HS-27A (cell line): ENCODE measurements at regions not wholly inside any gene's neighbourhood (a gene's known extent, or its start where the extent isn't known, plus 50 kb on each side); places are given as distances from the start of the nearest gene placed in this dataset.

ENCODE experiments used
- DNase-seq: peaks from one replicate; pipeline ENCODE4 v3.0.0-alpha.2; 2012; ENCODE audit warnings: low read depth, missing footprints

DNA sequence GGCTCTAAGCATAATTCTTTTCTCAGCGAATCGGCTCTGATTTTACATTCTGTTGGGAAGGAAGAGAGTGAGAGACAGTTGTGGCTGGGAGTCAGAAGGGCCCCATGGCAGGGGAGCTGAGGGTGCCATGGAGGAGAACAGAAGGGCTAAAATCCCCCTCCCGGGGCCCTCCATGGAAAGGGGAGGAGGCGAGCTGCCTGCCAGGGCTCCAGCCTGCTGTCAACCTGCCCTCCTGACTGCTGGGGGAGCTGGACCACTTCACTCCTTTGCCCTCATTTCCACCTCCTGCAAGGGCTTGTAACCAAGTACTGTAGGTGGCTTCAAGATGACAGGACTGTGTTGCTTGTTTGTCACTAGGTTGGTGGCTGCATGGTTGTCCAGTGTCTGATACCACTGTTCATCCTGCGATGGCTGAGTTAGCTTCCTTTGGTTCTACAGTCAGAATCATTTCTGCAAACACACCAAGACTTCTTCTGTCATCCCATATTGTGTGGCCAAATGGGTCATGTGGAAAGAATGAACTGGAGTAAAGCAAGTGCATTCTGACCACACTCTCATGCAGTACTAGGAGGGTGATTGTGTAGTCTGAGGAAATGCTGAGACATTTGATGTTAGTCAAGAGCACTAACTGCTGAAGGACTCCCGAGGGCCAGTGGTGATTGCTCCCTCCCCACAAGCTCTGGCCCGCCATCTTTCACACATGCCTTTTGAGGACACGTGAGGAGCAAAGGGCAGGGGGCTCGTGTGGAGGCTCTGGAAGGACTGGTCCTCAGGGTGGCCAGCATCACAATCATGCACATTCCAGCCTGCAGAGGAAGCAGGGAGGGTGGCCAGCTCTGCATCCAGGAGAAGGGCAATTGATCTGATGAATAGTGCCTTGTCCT, 307.2 kb downstream of the GADD45G start:
- DNase-seq, result no peak

DNA sequence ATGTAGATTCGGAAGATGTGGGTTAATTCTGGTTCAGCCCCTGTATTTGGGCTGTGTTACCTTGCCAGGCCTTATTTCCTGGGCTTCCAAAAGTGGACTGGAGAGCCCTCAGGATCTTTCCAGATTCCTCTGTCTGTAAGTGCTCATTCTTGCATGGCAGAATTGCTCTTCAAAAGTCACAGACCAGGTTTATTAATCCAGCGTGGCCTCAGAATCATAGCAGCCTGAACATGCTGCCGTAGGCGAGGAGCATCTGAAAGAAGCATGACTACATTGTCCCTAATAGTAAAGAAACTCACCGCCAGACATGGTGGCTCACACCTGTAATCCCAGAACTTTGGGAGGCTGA, 307.8 kb downstream of the GADD45G start:
- no peak for DNase-seq

DNA sequence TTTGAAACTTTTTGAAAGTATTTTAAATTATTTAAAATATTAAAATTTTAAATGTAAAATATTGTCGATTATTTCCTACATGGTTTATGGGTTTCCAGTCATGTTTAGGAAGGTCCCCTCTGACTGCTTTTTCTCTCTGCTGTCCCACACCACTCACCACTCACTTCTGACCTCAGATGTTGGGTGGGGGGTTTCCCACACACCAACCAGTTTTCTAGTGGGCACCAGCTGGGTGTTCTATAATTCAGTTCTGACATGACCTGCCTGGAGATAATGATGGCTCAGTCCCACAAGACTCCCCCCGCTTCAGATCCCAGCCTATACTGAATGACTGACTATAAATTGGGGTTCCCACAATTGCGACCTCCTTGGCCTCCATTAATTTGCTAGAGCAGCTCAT, 310.4 kb downstream of the GADD45G start:
- no peak for DNase-seq

DNA sequence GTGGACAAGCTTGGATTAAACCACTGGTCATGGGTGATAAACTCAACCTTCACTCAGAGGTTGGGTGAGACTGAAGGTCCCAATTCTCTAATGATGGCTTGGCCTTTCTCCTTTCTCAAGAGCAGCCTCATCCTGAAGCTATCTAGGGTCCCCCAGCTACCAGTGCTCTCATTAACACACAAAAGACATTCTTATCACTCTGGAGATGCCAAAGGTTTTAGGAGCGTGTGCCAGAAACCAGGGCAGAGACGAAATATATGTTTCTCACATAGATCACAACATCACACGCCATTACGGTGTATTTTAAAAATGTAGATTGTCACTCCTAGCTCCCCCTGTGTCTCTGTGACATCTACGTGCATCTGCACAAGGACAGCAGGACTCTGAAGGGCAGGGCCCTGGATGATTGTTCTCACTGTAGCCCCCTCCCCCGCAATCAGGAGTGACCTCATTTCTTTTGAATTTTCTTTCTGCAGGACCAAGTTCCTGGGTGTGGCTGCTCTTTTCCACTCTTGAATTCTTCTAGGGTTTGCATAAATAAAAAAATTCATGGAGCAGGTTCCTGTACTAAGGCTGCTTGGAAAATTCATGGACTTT, 311.3 kb downstream of the GADD45G start:
- DNase-seq, result no peak

DNA sequence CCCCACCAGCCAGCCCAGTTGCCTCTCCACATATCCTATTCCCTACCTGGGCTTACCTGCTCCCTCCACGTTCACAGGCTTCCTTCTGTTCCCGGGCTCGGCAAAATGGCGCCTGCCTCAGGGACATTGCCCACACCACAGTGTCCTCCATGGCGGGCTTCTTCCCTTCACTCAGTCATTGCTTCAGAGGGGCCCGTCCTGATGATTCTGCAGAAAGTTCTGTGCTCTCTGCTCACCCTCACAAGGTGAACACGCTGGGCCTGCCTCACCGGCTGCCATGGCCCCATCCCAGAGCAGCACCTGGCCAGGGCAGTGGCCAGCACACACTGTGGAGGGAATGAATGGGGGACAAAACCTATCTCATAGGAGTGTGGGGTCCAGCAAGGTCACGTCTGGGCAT, 313.0 kb downstream of the GADD45G start:
- no peak for DNase-seq

DNA sequence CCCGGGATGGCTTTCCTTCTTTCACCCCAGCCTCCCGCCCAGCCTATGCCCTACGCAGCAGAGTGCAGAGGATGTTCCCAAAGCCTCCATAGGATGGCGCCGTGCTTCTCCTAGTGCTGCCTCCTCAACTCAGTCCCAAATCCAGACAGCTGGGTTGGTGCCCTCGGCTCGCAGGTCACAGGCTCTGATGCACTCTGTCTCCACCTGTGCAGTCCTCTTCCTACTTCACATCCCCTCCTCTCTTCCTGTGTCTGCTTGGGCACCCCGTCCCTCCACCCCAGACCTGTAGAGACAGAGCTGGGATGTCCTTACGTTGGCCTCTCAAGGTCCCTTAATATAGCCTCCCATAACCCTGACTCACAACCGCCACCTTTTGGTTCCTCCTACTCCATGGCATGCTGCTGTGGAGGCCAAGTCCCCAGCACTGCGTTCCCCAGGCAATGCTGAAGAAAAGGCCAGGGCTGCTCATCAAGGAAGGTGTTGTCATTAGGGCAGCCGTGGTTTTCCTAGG, 314.4 kb downstream of the GADD45G start:
- no peak for DNase-seq

DNA sequence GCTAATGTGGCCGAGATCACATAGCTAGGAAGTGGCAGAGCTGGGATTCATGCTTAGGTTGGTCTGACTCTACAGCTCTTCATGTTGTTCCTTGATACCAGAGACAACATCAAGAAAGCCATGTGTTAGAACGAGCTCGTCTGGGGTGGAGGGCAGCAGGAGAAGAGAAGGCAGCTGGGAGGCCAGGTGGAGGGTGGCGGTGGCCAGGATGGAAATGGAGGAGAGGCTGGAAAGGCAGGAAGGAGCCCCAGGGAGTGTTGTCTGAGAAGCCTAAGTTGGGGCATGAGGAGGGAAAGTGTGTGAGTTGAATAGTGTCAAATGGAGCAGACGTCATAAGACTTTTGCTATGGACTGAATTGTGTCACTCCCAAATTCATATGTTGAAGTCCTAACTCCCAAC, 315.3 kb downstream of the GADD45G start:
- DNase-seq, result no peak

DNA sequence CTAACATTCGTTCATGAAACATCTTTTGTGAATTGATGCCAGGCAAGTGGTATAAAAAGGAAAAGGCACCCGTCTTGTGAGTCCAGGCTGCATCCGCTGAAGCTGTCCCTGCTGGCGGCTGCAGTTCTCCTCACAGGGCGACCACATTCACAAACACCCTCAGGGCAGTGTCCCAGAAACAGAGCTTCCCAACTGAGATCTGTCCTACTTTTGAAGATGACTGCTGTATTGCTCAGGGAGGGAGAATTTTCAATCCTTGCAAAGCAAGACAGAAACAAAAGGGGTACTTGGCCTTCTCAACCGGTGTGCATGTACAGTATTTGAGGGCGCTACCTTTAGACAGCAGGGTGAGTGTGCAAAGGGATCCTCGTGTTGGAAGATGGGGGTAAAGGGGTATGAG, 316.1 kb downstream of the GADD45G start:
- DNase-seq, result no peak

DNA sequence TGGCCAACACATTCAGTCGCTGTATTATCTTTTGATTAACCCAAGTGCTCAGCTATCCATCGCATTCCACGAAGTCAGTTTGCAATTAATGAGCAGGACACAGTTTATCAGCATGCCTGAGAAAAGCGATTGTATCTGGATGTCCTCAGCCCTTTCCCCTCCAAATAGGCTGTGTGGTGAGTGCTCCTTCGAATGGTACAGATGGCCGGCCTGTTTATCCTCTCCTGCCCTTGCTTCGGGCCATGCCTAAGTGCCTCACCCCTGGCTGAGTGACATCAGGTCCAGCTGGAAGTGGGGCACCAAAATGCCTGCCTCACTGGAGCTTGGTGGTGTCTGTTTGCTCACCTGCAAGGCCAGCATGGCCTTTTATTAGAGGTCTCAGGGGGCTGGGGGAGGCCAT, 317.3 kb downstream of the GADD45G start:
- DNase-seq, result no peak

DNA sequence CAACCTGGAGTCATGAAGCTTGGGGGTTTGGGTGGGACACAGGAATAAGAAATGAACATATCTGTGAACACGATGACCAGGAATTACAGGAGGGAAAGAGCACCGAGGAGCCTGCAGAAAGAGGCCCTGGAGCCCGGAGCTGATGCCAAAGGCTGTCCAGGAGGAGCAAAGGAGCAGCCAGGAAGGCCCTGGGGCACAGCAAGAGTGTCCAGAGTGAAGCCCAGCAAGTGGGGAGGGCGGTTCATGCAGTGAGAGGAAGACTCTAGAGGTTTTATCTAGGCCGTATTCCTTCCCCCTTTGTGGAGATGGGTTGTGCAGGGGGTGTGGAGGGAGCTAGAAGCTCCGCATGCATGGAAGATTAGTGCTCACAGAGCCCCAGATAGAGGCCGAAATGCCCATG, 318.4 kb downstream of the GADD45G start:
- DNase-seq, result no peak

DNA sequence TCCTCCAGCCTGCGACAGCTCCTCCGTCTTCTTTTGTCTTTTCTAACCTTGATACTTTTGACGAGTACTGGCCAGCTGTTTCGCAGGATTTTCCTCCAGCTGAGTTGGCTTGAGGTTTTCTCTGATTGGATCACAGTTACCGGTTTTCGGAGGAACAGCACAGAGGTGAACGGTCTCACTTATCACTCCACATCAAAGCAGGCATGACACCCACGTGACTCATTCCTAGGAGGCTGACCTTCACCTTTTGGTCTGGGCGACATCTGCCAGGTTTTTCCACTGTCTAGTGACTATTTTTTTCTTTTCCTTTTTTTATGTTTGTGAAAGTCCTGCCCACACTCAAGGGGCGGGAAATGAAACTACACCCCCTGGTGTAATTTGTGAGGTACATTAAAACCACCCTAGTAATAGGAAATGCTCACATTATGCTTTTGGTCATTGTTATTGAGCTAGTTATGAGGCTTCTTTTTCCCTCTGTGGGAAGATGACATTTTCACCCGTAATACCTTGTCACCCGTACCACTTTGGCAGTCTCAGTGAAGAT, 319.2 kb downstream of the GADD45G start:
- no peak for DNase-seq

DNA sequence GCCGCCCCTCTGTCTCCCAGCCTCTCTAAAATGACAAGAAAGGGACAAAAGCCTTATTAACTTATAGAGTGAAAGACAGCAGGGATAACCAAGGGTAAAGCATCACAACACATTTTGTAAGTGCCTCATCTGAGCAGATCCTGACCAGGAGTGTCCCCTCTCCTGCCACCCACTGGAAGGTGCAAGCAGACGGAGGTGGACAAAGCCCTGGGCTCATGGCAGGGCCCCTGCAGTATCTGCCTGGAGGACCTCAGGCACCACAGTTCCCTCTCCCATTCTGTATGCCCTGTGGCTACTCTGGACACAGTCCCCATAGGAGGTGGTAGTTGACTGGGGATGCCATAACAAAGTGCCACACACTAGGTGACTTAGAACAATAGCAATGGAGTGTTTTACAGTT, 319.8 kb downstream of the GADD45G start:
- DNase-seq, result no peak

DNA sequence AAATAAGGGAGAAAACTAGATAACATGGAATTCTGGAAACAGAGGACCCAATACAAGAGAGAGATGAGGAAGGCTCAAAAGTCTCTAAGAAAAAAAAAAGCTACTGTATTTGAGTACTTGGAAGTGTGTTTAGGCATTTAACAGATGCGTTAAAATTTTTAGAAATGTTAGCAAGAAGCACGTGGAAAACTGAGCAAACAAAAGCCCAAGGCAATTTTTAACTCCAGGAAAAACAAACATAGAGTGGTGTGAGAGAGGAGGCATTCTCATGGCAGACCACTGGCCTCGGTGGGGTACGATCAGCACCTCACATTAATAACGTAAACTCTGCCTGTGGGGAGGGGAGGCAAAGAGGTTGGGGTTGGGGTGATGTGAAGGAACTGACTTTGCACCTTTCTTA, 321.4 kb downstream of the GADD45G start:
- DNase-seq, result no peak

DNA sequence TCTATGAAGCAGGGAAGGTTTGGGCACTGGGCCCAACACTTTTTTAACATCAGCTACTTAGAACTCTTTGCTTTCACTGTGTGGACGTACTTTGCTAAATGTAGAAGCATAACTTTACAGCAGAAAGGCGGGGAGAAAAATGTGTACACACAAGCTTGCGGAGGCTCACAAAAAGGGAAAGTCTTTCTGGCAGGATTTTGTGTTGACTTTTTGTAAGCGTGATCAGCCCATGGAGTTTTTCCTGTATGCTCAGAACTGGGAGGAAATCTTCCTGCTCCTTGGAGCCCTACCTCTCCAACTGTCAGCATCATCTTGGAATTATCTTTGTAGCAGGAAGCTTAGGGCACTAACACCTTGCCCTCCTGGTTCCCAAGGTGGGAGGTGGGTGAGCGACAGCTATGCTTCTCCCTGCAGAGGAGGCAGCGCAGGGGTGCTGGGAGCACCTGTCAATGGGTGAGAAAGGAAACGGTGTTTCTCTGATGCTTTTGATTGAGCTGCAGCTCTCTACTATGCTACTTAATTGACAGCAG, 321.9 kb downstream of the GADD45G start:
- no peak for DNase-seq

DNA sequence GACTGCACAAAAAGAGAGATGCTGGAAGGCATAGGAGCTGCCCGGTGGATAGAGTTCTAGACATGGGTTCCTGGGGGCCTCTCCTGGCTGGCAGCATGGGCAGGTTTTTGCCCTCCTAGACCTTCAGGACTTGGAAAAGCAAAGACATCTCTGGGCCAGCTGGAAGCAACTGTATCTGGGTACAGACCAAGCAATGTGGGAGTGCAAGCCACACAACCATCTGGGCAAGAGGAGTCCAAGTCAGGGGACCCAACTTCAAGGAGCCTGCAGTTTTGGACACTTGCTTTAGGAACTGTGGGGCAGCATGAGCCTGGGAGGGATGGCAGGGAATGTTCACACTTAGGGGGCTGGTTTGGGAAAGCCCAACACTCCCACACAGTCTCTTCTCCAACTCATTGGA, 323.3 kb downstream of the GADD45G start:
- DNase-seq, result no peak

DNA sequence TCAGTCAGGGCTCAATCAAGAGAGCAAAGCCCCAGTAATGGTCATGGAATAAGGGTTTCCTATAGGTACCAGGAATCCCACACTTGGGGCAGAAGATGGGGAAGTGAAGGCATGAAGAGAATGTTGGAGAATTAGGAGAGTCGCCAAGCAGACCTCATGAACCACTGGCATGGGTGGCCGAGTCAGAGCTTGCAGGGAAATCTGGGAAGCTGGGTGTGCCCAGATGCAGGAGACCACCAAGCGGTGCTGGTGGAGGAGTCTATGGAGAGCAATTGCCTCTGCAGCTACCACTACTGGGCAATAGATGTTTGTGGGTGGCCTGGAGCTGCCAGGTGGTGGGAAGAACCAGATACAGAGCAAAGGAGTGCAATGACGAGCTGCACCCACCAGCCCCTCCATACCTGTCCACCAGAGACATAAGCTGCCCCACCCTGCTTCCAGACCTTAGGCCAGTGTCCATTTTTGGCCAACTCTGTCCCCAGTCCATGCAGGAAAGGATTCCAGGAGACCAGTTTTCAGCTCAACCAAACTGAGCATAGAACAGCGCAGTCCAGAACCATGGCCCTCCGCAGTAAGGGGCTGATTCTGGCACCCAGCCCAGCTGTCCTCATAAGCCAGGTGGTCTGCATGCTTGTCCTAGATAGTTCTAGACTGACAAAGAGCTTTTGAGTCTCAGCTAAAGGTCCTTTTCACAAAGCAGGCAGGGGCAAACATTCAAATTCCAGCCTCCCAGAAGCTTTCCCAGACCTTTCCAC, 323.9 kb downstream of the GADD45G start:
- DNase-seq, result no peak

DNA sequence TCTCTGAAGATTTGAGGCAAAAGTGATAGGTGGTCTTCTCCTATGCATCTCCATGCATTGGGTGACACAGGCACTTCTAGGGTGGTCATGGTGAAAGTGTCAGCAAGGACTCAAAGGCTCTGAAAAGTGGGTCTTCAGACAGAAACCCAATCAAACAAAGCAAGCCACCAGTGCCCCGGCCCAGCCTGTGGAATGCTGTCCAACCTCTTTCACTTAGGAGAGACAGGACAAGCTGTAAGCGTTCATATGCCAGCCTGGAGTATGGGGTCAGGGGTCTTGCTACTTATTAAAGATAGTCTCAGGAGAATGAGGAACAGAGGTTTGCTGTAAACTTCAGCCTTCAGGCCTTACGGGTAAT, 324.5 kb downstream of the GADD45G start:
- no peak for DNase-seq

DNA sequence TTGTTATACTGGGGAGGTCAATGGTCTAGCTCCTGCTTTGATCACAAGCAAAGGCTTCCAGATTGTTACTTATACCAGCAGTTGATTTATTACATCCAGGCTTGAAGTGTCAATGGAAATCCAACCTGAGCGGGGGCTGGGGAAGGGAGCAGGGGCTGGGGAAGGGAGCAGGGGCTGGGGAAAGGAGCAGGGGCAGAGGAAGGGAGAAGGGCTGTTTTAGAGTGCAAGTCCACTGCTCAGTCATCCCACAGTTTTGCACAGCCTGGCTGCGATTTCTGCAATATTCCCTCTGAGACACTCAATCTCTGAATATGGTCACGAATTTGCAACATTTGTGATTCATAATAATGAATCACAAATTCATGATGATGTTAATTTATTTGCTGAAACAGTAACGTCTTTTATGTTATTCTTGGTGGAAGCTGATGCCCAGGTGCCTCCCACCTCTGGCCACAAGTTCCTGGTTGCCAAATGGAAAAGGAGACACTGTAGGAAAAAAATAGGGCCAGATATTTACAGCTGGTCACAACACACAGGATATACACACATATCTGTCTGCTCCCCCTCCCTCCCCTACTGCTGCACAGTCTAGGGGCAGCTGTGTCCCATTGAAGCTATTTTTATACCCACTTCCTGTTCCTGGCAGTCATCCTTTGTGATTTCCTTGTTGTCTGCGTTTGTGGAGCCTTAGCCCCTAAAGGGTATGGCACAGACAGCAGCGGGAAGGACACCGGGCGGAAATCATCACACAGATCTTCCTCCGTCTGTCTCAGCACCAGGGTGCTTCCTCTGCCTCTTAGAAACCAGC, 325.1 kb downstream of the GADD45G start:
- DNase-seq, result no peak

DNA sequence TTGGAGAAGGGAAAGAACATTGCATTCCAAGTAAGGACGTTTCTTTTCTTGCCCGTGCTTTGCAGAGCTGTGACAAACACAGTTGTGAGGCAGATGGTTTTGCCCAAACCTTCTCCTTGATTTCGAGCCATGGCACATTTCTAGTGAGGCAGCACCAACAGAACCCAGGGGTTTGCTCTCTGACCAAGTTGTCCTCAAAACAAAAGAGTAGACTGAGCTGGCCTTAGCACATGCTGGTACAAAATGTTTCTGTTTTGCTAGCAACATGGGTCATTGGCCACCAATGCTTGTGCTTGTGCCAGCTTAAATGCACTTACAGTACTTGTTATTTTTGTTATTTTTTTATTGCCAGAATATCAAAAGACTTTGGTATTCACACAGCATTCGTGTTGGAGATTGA, 328.8 kb downstream of the GADD45G start:
- no peak for DNase-seq

DNA sequence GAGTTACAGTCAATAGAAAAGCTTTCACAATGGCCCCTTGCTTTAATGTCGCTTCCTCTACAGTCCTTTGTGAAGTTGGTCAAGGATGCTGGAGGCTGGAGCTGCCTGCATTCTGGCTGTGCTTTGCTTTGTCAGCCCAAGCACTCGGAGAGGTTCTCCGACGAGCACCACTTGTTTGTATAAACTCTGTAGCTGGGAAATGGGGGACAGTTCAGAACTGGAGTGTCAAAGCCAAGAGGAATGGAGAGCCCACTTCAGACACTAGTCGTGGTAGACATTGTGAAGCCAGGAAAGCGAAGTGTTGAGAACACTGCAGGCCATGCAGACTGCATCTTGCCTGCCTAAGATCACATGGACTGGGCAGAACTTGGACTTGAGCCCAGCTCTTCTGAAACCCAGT, 330.3 kb downstream of the GADD45G start:
- DNase-seq, result no peak

DNA sequence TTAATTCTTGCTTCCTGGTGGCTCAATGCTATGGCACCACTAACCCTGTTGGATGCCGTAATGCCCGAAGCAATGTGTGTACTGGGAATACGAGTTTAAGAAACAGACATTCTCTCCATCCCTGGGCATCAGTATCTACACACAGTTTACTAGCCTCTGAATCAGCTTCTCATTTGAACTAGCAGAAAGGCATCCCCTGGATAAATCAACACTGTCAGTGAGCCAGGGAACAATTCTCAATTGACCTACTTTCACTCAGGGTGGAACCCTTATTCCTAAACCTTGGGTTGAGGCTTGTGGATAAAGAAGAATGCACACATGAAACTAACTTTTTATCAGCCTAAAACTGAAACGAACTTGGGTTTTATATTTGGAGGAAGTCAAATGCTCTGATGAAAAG, 331.0 kb downstream of the GADD45G start:
- no peak for DNase-seq

DNA sequence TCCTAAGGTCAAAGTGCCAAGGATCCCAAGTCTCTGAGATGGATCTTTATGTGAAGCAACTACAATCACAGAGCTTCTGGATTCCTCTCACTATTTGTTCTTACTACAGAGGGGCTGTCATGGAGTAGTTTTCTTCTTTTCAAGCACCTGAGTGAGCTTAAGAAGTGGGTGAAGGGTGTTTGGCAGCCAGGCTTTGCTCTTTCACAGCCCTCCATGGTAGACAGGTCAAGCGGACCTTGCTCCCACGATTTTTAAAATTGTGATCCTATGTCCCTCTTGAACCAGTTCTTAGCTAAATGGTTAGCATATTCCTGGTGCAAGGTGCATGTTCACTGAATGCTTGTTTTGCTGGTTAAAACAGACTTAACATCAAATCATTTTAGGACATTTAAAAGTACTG, 332.2 kb downstream of the GADD45G start:
- DNase-seq, result no peak
